GM19395 (cell line): ENCODE measurements at regions not wholly inside any gene's neighbourhood (a gene's known extent, or its start where the extent isn't known, plus 50 kb on each side); places are given as distances from the start of the nearest gene placed in this dataset.
"Not testable (repeated sequence)": the region's sequence is repeated elsewhere in the genome, so short reads cannot be mapped to it uniquely, and the experiment has no call there.

Experiments used
- ATAC-seq: cut with Tn5 transposase; IDR thresholded peaks from one replicate; pipeline ENCODE4 v1.9.1; 2021; ENCODE audit warnings: mild to moderate bottlenecking, moderate library complexity; ENCODE audit not compliant: unreplicated experiment

DNA sequence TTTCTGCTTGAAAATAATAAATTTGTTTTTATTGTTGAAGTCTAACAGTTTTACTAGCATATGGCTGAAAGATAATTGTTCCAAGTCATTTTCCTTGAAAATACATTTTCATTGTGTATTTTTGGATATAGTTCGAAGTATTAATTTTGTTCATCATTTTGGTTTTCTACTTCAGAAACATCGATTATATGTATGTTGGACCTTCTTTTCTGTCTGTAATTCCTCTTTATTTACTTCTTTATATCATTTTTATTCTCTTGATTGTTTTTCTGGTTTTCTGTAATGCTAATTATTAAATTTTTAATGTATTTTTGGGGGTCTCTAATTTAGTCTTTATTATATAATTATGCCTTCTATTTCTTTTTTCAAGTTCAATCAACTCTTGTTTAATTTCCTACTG, 407.1 kb upstream of the FRG1 start:
- no peak for ATAC-seq

DNA sequence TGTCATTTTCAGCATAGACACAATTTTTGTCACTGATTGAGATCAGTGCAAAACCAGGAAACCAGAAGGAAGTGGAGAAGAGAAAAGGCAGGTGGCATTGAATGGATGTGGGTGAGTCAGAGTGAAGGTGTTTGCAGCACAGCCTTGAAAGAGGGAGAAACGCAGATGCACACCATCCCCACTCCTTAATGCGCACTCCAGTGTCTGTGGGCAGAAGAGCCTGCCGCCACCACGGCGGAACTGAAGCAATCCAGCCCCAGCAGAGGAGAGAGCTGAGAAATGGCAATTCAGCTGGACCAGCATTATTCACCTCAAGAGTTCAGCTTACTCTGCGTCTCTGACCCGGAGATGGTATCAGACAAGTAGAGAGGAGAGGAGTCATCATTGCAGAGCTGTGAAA, 393.1 kb upstream of the FRG1 start:
- ATAC-seq, result no peak

DNA sequence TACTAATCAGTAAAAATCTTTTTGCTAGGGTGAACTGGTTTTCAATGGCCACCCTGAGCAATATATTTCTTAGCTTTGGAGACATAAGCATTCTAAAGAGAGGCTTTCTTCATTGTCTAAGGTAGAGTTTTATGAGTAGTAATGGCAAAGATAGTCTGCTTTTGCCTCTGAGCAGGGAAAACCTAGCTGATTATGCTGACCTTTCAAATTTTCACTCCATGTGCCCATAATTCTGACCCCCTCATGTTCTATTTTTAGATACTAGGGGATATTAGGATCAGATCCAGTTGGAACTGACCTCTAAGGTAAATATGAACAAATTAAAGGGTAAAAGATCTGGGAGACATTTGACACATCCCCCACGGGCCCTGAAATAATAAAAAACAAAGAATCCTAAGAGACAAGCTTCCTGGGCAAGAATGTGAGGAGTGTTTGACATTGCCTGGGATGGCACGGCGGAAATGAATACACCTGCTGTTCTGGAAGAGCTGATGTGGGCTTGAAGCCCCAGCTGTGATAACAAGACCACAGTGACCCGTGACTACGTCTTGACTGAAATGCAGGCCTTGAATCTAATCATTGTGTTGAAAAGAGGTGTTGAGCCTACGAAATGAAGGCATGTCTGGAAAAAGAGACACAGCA, 392.1 kb upstream of the FRG1 start:
- no peak for ATAC-seq

DNA sequence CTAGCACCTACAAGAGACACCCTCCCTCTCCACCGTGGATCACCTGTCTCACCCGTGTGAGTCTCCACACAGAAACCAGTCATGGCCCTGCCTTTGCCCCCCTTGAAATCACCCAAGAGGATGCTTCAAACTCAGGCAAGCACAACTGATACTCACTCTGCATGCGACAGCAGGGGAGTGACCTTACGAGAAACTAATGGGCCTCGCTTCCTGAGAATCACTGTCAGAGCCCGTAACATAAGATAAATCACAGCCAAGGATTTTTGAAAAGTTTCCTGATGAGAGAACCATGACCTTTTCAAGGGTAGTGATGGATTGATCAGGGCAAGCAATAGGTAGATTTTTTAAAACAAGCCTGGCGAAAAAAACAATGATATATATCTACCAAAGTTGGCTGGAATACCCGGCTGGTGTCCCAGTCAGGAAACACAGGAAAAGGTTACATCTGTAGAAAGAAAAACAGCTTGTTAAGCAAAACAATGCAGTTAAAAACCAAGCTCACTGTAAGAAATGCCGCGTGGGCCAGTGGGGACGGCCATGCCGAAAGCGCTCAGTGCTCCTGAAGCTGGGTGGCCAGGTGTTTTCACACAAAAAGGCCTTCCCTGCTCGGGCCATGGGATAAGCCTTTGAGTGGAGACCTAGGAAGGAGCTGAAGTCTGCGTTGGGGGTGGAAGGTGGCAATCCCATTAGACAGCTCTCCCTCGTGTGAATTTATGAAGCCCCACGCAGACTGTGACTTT, 388.6 kb upstream of the FRG1 start:
- ATAC-seq, result not testable (repeated sequence)

DNA sequence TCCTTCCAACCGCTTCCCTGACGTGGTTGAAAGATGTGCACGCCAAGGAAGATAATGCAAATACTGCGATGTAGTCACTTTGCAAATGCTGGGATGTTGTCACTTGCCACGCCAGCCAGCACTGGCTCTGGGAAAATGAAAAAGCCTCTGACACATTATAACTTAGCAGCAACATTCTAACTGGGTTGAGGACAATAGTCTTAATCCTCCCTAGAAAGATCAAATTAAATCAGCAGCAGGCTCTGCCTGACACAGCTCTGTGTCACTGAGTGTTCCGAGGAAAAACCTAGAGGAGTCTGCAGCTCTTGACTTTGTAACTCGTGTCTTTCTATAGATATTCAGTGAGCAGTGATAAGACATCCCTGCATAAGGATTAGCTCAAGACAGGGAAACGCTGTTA, 380.1 kb upstream of the FRG1 start:
- not testable (repeated sequence) for ATAC-seq

DNA sequence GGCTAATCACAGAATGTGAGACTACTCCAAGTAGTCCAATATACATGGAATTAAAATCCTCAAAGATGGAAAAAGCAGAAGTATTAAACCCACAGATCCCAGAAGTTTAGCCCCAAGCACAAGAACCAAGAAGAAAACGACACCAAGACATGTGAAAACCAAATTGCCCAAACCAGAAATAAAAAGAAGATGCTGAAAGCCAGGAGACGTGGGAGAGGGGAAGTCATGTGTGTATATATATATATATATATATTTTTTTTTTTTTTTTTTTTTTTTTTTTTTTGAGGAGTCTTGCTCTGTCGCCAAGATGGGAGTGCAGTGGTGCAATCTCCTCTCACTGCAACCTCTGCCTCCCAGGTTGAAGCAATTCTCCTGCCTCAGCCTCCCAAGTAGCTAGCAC, 376.9 kb upstream of the FRG1 start:
- ATAC-seq, result not testable (repeated sequence)

DNA sequence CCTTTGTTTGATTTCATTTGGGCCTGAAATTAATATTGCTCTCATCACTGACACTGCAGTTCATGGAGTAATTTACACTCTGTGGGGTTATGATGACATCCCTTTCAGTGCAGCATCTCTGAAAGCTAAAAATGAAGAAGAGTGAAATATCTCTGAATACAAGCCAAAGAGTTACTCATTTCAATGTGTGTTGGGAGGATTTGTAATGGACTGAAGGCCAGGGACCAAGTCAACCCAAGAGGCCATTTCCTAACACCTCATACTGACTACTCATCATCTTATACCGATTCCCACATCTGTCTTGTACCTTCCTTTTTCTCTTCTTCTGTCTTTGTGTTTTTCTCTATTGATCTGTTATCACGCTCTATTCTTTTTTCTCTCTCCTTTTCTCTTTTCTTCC, 374.4 kb upstream of the FRG1 start:
- ATAC-seq, result not testable (repeated sequence)

DNA sequence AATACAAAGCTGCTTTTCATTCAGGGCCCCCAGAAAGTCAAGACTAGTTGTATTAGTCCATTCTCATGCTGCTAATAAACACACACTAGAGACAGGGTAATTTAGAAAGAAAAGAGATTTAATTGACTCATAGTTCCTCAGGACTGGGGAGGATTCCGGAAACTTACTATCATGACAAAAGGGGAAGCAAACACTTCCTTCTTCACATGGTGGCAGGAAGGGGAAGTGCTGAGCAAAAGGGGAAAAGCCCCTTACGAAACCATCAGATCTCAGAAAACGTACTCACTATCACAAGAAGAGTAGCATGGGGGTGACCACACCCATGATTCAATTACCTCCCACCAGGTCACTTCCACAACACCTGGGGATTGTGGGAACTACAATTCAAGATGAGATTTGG, 373.8 kb upstream of the FRG1 start:
- ATAC-seq, result not testable (repeated sequence)

DNA sequence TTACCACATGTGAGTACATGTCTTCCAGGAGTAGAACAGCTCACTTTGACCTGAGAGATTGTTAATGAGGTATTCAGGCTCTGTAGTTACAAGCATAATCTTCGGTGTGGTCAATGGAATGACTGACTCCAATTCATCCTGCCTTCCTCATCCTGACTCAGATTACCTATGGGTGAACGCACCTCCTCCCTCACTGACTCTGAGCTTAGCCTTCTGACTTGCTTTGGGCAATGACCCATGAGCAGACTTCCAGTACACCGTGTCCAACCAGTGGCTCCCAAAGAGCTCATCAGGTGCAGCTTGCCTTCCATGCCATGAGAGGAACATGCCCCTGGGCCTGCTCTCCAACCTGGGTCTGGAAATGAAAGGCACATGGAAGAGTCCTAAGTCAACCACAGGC, 361.0 kb upstream of the FRG1 start:
- not testable (repeated sequence) for ATAC-seq

DNA sequence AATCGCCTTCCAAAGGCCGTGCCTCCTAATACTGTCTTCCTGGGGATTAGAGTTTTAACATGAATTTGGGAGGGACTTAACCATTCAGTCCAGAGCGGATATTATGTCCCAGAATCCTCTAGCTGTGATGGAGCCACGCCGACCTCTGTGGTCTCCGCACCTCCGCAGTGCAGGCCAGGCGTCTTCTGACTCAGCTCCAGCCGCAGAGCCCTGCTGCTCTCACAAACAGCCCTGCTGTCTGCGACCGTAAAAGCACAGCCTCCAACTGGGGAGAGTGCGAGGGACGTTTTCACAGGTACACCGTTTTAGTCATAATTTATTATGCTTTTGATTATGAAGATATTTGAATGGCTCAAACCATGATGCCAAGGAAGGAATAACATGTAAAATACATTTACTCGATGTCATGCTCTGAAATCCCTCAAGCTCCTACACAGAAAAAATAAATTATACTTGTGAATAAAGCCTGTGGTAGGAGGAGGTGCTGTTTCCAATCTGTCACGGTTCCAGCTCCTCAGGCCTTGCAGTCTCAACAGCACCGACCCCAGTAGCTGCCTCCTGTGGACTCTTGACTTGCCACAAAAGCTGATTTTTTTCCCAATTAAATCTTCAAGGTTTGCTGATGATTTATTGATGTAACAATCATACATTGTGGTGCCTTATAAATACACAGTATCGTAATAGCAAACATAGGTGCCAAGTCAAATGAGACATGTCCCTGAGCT, 353.6 kb upstream of the FRG1 start:
- not testable (repeated sequence) for ATAC-seq

DNA sequence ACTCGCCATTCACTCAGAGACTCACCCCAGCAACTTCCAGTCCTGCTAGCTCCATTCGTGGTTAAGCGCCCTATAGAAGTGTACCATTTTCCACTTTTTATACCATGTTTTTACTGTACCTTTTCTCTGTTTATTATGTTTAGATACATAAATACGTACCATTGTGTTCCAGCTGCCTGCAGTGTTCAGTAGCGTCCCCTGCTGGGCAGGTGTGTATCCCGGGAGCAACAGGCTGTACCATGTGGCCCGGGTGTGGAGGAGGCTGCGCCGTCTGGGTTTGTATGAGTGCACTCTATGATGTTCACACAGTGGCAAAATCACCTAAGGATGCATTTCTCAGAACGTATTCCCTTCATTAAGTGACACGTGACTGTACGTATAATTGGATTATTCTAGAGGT, 351.5 kb upstream of the FRG1 start:
- ATAC-seq, result not testable (repeated sequence)

DNA sequence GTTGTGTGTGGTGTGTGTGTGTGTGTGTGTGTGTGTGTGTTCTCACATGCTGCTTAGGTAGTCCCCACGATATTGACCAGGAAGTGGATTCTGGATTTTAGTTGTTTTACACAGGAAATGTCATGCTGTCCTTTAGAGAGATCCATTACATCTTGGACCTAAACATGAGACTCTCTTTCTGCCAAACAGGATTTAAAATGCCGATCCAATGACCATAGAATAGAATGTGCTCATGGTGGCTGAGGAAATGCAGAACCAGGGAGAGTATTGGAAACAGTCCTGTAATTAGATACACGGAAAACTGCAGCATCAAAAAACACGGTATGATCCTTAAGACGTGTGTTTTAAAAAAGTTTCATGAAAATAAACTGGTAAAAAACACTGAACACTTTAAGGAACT, 347.8 kb upstream of the FRG1 start:
- ATAC-seq, result no peak

DNA sequence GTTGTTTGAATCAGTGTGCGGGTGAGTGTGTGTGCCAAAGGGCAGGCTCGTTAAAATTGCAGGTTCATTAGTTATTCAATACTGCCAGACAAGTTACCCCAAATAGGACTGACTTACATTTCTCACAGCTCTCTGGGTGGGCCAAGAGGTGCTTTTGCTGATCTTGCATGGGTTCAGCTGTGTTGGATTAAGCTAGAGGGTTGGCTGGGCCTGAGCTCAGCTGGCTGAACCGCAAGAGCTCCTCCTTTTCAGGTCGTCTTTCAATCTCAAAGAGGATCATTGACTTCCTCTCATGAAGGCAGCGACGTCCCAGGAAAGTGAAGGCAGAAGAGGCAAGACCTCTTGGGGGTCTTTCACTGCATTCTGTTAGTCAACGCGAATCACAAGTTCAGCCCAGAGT, 343.3 kb upstream of the FRG1 start:
- no peak for ATAC-seq

DNA sequence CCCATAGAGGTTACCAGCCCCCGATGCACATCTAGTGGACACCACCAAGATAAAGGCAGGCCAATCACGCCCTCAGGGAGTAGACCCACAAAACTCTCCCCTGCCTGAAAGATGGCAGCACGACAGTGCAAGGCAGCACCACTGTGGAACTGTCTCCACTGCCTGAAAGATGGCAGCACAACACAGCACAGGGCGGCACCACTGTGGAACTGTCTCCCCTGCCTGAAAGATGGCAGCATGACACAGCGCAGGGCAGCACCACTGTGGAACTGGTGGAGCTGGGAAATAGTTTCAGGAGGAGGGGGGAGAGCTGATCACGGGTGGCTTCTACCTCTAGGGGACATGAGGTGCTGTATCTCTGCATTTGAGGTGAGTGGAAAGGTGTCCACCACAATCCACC, 340.4 kb upstream of the FRG1 start:
- no peak for ATAC-seq

DNA sequence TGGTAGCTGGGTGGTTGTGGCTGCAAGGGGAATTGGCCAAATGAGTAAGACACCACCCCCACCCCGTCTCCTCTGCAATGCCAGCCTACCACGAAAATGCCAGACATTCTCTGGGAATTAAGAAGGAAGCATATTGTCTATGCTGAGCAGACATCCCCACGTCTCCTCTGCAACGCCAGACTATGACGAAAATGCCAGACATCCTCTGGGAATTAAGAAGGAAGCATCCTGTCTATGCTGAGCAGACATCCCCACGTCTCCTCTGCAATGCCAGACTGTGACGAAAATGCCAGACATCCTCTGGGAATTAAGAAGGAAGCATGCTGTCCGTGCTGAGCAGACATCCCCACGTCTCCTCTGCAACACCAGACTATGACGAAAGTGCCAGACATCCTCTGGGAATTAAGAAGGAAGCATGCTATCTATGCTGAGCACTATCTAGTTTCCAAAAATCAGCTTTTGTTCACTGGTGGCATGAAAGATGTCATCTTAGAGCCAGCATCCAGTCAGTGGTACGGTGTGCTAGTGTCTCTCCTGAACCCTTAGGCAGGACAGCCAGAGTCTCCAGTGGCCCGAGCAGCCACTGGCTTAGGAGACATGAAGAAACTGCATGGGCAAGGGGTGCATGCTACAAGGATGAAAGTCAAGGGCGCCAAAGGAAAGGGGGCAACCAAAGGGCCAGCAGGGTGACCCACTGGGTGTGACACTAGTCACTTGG, 339.8 kb upstream of the FRG1 start:
- ATAC-seq, result no peak

DNA sequence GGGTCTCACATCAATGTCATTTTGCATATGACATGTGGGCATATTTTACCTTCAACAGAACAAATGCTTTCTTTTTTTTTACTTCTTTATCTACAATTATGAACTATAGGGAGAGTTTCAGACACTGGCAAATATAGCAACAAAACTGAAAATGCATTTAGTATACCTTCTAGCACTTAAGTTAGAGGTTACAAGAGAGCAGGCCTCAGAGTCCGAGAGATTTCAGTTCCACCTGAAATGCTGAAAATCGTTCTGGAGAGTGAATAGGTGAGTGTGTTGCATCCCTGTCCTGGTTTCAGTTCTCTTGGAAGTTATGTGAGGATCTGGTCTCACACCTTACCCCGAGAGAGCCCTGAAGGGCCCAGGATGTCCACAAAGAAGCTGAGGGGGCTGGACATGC, 337.8 kb upstream of the FRG1 start:
- not testable (repeated sequence) for ATAC-seq

DNA sequence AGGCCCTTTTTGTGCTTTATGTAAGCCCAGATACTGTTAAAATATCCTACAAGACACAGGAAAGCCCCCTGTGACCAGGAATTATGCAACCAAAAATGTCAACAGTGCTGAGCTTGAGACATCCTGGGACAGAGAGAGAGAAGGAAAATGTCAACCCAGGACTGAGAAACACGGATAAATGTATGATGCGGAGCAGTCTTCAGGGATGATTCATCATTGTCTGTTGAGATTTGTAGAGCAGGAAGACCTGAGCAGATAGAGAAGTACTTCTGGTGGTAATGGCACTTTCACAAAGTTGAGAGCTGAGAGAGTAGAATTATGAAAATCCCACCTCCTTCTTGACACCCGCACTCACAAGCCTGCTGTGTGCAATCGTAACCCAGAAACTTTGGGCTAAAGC, 330.1 kb upstream of the FRG1 start:
- not testable (repeated sequence) for ATAC-seq

DNA sequence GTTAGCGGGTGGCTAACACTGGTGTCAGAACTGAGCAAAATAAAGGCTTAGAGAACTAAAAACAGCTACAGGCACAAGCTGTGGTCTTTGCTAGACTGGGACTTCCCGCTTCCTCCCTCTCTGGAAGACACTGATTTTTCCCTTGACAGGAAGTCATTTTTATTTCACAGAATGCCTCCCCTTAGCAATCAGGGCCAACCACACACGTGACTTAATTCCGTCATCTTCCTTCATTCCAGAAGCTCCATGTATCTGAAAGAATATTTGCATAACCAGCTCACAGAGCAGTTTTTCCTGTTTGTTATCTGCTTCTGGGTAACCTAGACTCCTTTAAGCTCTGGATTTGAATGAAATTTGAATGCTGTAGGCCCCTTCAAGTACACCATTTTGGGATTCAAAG, 327.5 kb upstream of the FRG1 start:
- ATAC-seq, result no peak

DNA sequence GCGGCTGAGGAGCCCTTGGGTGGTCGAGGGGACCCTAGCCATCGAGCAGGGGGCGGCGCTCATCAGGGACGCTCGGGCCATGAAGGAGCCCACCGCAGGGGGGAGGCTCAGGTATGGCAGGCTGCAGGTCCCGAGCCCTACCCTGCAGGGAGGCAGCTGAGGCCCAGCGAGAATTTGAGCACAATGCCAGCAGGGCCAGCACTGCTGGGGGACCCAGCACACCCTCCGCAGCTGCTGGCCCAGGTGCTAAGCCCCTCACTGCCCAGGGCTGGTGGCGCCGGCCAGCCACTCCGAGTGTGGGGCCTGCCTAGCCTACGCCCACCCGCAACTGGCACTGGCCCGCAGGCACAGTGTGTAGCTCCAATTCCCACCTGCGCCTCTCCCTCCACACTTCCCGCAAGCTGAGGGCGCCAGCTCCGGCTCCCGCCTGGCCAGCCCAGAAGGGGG, 325.4 kb upstream of the FRG1 start:
- no peak for ATAC-seq

DNA sequence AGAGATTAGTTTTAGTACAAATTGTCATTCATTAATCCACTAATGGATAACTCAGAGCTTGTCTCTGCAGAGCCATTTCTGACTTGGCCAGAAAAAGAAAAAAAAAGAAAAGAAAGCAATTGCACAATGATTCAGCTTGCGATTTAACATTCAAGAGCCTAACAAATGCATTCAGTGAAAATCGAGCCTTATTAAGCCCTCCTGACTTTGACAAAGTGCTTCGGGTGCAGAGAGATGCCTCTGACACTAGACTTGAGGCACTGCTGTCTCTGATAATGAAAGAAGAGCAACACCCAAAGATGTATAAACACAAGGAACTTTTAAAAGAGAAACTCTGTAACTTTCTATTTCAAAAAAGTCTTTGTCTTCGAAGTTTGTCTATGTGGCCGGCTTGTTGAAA, 322.9 kb upstream of the FRG1 start:
- not testable (repeated sequence) for ATAC-seq
